ENCODE measurements at regions not wholly inside any gene's neighbourhood (a gene's known extent, or its start where the extent isn't known, plus 50 kb on each side); places are given as distances from the start of the nearest gene placed in this dataset.

- DNase-seq (no peak), ATAC-seq (no peak)
- 38 to 41% methylated on average over 8 of the region's 8 CpGs for WGBS, 2 donors
- no peaks in the 10 kb centered on the region for H3K4me1 ChIP-seq
- no peak overlapping the region for H3K27ac ChIP-seq
- no peaks in the 10 kb centered on the region for H3K36me3 ChIP-seq
- peaks cover 0 to 50% (median 44%) of the 10 kb centered on the region in 7 donors for H3K27me3 ChIP-seq
- no peak for TF ChIP-seq CTCF (IDR thresholded peaks at IDR 0.05)
- H3K9me3 ChIP-seq, result no peaks in the 10 kb centered on the region
- H3K4me3 ChIP-seq, result no peak overlapping the region
- intact Hi-C loops (cut with DNase I), result loop anchor here in 3 of 10 donors (5.0 to 10.0 kb wide), 3 partner anchors 128 to 411 kb away; no protein-coding TSS in a partner anchor
These were observed 191.4 kb upstream of the SDK2 start for GRCh38 chr17:73835605-73836004.

- H3K9me3 ChIP-seq, result no peaks in the 10 kb centered on the region
- 46 to 58% methylated on average over 5 of the region's 5 CpGs for WGBS, 2 donors
- H3K4me1 ChIP-seq, result no peaks in the 10 kb centered on the region
- intact Hi-C loops (cut with DNase I), result loop anchor here in 3 of 10 donors (5.0 to 10.0 kb wide), 3 partner anchors 132 to 414 kb away; no protein-coding TSS in a partner anchor
- H3K4me3 ChIP-seq, result no peak overlapping the region
- peaks cover 0 to 38% (median 33%) of the 10 kb centered on the region in 7 donors for H3K27me3 ChIP-seq
- no peak for TF ChIP-seq CTCF (IDR thresholded peaks at IDR 0.05)
- ATAC-seq (no peak), DNase-seq (no peak)
- H3K27ac ChIP-seq, result no peak overlapping the region
- no peaks in the 10 kb centered on the region for H3K36me3 ChIP-seq
These were observed 194.6 kb upstream of the SDK2 start for GRCh38 chr17:73838815-73839214.

- intact Hi-C loops (cut with DNase I), result loop anchor here in 9 of 10 donors (2.0 to 10.0 kb wide), 8 partner anchors 20 to 406 kb away; no protein-coding TSS in a partner anchor
- DNase-seq, result no peak
- H3K4me3 ChIP-seq, result no peak overlapping the region
- peaks cover 0 to 30% (median 16%) of the 10 kb centered on the region in 7 donors for H3K27me3 ChIP-seq
- no peak overlapping the region for H3K27ac ChIP-seq
- WGBS, 2 donors, result 80 to 91% methylated on average over 1 of the region's 1 CpG
- no peaks in the 10 kb centered on the region for H3K4me1 ChIP-seq
- no peaks in the 10 kb centered on the region for H3K9me3 ChIP-seq
- no peak for ATAC-seq
- no peak for TF ChIP-seq CTCF (IDR thresholded peaks at IDR 0.05)
- no peaks in the 10 kb centered on the region for H3K36me3 ChIP-seq
These were observed 196.6 kb upstream of the SDK2 start for GRCh38 chr17:73840829-73841228.

GRCh38 chr17:73841431-73842060 lies 197.3 kb upstream of the SDK2 start:
- Histone ChIP-seq H3K4me3 (no peak overlapping the region), H3K27ac (no peak overlapping the region), H3K4me1 (no peaks in the 10 kb centered on the region), H3K27me3 (peaks cover 0 to 22% (median 9%) of the 10 kb centered on the region in 7 donors), H3K36me3 (no peaks in the 10 kb centered on the region), H3K9me3 (no peaks in the 10 kb centered on the region)
- intact Hi-C loops (cut with DNase I), result loop anchor here in 9 of 10 donors (2.0 to 10.0 kb wide), 8 partner anchors 21 to 407 kb away; no protein-coding TSS in a partner anchor
- peak in 6 of 8 donors; percentile 56 to 68 (median 64) for ATAC-seq
- no peak for DNase-seq
- peak in 8 of 9 donors; percentile 40 to 70 (median 60) for TF ChIP-seq CTCF (IDR thresholded peaks at IDR 0.05)
- WGBS, 2 donors, result 74 to 75% methylated on average over 3 of the region's 3 CpGs
